GM10266 (cell line): ENCODE measurements at regions not wholly inside any gene's neighbourhood (a gene's known extent, or its start where the extent isn't known, plus 50 kb on each side); places are given as distances from the start of the nearest gene placed in this dataset.

Experiments used
- DNase-seq: peaks from one replicate; pipeline ENCODE4 v3.0.0; 2012; ENCODE audit errors: extremely low spot score
- TF ChIP-seq, protein P1 (sequence below): IDR thresholded peaks from 2 replicates; pipeline ENCODE4 v1.5.1; 2012; ENCODE audit warnings: mild to moderate bottlenecking, low read depth; ENCODE audit not compliant: control insufficient read depth, insufficient read depth; ENCODE audit errors: missing control alignments

- no peak for DNase-seq
- TF ChIP-seq, protein P1, sequence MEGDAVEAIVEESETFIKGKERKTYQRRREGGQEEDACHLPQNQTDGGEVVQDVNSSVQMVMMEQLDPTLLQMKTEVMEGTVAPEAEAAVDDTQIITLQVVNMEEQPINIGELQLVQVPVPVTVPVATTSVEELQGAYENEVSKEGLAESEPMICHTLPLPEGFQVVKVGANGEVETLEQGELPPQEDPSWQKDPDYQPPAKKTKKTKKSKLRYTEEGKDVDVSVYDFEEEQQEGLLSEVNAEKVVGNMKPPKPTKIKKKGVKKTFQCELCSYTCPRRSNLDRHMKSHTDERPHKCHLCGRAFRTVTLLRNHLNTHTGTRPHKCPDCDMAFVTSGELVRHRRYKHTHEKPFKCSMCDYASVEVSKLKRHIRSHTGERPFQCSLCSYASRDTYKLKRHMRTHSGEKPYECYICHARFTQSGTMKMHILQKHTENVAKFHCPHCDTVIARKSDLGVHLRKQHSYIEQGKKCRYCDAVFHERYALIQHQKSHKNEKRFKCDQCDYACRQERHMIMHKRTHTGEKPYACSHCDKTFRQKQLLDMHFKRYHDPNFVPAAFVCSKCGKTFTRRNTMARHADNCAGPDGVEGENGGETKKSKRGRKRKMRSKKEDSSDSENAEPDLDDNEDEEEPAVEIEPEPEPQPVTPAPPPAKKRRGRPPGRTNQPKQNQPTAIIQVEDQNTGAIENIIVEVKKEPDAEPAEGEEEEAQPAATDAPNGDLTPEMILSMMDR, result no peak
These were observed 108.9 kb downstream of the VEGFA start for GRCh38 chr6:43878823-43879495.

DNA sequence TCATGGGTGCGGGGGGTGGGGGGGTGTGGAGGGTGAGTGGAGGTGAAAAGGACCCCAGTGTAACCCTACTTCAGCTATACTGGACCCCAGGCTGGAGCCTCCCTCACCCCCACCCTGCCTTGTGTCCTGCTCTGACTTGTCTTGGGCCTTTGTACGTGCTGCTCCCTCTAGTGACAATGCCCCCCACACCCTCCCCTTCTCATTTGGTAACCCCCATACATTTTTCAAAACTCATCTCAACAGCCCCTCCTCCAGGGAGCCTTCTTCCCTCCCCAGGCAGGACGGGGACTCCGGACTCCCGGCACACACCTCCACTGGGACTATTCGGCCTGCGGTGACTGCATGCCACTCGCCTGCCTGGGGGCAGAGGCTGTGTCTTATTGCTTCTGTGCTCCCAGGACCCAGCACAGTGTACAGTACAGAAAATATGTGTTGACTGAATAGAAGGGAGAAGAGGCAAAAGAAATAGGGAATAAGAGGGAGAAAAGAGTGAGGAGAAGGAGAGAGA, 108.2 kb downstream of the VEGFA start:
- DNase-seq, result no peak
- TF ChIP-seq, protein P1, result no peak

- TF ChIP-seq, protein P1, result no peak
- no peak for DNase-seq
These were observed 107.6 kb downstream of the VEGFA start for GRCh38 chr6:43877463-43878126.

- TF ChIP-seq, protein P1, result no peak
- no peak for DNase-seq
These were observed 107.0 kb downstream of the VEGFA start for GRCh38 chr6:43877036-43877435.

DNA sequence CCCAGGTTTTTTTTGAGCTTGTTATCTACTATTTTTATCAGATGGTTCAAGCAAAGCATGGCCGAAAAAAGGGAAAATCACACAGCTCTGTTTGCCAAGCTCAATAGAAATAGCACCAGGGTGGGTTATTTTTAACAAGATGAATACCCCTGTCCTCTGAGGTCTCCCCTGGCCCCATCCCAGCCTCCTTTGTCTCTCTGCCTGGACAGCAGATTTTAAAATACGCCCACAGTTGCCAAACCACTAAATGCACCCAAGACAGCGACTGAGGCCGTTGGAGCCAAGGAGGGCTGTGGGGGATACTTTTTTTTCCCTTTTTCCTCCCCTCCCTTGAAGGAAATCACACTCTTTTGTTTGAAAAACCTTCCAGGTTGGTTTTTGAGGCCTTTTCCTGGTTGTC, 106.6 kb downstream of the VEGFA start:
- TF ChIP-seq, protein P1, result no peak

GRCh38 chr6:43875849-43876572, 106.0 kb downstream of the VEGFA start:
- TF ChIP-seq, protein P1, result no peak
- DNase-seq, result no peak

More for the DNA sequence above, 106.6 kb downstream of the VEGFA start:
- DNase-seq, result no peak
